GM21390 (cell line): ENCODE measurements at regions not wholly inside any gene's neighbourhood (a gene's known extent, or its start where the extent isn't known, plus 50 kb on each side); places are given as distances from the start of the nearest gene placed in this dataset.
"Not testable (repeated sequence)": the region's sequence is repeated elsewhere in the genome, so short reads cannot be mapped to it uniquely, and the experiment has no call there.

Experiments
- ATAC-seq: cut with Tn5 transposase; IDR thresholded peaks from one replicate; pipeline ENCODE4 v1.9.1; 2021; ENCODE audit not compliant: unreplicated experiment

DNA sequence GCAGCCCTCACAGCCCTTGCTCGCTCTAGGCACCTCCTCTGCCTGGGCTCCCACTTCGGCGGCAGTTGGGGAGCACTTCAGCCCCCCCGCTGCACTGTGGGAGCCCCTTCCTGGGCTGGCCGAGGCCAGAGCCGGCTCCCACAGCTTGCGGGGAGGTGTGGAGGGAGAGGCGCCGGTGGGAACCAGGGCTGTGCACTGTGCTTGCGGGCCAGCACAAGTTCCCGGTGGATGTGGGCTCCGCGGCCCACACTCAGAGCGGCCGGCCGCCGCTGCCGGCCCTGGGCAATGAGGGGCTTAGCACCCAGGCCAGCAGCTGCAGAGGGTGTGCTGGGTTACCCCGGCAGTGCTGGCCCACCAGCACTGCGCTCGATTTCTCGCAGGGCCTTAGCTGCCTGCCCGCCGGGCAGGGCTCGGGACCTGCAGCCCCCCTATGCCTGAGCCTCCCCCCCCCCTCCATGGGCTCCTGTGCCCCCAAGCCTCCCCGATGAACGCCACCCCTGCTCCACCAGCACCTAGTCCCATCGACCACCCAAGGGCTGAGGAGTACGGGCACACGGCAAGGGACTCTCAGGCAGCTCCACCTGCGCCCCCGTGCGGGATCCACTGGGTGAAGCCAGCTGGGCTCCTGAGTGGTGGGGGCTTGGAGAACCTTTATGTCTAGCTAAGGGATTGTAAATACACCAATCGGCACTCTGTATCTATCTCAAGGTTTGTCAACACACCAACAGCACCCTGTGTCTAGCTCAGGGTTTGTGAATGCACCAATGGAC lies 224.8 kb downstream of the ZNF608 start:
- ATAC-seq: no peak

DNA sequence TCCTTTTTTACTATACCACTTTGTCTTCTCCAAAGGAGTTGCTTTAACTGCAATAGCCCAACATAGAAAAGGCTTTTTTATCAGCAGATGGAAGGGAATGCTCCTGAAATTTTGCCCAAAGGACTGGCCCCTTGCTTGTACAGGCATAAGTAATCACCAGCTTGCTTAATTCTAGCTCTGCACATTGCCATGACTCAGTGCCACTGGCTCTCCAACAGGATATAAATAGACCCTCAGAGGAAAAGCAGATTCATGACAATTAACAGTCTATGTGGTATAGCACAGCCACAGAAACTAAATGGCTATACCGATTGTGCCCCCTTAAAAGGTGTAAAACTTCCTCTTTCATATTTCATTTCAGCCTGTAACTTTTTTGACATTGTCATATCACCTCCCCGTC lies 227.0 kb downstream of the ZNF608 start:
- ATAC-seq: peak; percentile 90

DNA sequence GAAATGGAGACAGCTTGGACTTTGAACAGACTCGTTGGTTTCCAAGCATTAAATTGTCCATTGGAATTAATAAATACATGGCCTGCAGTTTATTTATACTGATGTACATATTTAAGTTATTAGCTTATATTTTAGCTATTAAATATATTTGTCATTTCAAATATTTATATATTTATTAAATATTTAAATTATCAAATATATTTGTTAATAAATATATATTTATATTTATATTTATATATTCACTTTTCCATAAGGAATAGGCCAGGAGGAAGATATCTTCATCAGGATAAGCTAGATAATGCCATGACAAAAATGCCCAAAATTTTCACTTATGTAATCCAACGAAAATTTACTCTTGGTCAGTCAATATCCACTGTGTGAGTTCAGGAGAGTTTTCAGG lies 229.9 kb downstream of the ZNF608 start:
- ATAC-seq: no peak

DNA sequence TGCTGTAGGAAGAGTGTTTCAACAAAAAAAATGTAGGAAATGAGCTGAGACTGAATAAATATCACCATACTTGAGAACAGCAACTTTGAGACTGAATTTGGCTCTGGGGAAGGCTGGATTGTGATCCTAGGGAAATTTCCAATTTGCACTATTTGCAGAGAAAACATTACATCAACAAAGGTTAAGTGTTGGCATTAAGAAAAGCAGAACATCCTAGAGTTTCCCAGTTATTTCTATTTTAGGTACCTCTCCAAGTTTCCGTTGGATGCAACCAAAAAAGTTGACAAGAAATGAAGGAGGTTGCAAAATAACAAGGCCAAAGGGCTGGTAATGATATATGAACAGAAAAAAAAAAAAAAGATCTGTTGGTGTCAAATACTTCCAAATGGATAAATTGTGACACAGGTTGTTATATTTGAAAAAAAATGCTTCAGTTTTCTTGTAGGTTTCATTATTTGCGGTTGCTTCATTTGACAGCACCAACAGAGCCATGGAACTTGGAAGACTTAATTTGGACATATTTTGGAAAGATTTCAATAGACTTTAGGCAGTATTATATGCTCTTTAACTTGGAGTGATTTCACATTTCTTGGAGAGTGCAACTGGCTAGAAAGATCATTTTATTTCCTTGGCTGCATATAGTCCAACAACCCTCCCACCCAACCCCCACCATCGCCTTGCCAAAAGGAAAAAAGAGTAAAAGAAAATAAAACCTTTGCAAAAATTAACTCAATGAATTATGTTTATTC lies 230.8 kb downstream of the ZNF608 start:
- no peak for ATAC-seq

DNA sequence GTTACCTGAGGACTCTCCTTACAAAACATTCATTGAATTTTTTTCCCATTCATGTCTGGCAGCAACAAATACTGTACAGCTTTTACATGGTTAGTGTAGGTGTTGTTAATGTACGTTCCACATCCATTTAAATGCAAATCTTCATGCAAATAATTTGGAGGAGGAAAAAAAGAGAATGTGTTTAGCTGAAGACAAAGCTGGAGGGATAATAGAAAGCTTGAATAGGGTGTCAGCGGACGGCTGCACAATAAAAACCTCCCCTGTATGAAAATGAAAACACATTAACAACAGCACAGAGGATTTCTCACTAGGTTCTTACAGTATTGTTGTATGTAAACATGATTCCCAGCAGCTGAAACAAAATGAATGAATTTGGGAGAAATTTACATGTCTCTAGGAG lies 231.5 kb downstream of the ZNF608 start:
- no peak for ATAC-seq

DNA sequence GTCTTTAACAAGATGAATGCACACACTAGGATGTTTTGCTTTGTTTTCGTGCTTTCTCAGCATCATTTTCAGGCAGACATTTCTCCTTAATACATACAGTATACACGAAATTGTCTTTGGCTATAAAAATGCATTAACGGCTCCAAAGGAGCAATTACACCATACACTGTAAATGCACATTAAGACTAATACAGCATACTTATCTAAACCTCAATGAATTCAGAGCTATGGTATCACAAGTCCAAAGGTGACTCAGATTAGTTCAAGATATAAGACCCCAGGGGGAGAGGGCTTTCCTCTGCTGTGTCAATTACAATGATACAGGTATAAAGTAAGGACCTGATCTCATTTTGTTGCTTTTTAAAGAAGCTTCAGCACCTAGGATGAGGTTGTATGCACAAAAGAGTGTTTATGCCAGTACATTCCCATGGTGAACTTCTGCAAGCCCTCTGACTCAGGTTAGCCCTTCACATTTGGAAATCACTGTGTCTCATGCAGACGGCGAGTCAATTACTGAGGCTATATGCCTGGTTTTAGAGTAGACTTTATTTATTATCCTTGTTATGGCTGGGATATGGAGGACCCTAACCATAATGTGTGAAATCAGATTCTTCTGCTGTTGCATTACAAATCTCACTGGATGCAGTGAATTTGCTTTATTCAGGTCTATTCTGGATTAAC lies 233.3 kb downstream of the ZNF608 start:
- ATAC-seq: no peak

DNA sequence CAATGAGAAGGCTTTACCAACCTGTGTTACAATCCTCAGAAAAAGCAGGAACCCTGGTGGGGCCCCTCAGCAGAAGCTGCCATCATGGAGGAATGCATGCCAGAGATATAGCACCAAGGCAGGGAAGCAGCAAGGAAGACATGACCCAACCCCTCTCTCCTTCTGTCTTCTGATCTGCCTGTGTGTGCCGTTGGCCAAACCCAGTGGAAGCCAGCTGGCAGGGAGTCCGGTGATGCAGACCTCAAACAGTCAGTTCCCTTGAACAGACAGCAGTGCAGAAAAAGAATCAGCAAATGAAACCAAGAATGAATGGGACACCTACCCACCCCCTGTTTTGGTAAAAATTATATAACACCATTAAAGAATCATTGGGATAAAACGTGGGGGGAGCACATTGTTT lies 234.2 kb downstream of the ZNF608 start:
- ATAC-seq: no peak

DNA sequence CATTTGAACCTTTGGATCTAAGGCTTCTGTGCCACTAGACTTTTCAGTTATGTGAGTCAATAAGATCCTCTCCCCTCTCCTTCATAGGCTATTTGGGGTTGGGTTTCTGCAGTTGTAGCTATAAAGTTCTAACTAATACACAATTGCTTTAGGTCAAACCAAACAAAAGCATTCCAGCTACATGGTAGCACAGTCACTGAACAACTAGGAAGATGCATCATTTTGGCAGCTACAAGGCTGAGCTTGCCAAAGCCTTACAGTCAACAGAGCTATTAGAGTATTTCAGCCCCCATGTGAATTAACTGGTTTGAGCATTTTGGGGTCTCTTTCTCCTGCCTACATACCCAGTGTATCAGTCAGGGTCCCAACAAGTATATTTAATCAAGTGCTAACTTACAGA lies 234.6 kb downstream of the ZNF608 start:
- no peak for ATAC-seq

DNA sequence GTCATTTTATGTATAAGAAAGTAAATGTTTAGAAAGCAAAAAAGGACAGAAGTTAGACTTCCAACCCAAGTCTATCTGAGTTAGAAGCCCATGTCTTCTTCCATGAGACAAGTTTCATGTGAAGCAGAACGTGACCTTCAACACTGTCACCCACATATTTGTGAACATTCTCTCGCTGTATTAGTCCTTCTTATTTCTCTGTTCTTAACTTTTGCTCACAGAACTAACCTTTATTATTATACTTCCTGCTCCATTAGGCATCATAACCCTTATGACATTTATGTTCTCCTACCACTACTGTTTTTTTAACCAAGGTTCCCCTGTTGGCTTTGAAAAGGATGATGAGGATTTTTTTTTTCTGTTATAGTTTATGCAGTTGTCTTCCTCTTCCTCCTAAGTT lies 238.8 kb downstream of the ZNF608 start:
- ATAC-seq: no peak

DNA sequence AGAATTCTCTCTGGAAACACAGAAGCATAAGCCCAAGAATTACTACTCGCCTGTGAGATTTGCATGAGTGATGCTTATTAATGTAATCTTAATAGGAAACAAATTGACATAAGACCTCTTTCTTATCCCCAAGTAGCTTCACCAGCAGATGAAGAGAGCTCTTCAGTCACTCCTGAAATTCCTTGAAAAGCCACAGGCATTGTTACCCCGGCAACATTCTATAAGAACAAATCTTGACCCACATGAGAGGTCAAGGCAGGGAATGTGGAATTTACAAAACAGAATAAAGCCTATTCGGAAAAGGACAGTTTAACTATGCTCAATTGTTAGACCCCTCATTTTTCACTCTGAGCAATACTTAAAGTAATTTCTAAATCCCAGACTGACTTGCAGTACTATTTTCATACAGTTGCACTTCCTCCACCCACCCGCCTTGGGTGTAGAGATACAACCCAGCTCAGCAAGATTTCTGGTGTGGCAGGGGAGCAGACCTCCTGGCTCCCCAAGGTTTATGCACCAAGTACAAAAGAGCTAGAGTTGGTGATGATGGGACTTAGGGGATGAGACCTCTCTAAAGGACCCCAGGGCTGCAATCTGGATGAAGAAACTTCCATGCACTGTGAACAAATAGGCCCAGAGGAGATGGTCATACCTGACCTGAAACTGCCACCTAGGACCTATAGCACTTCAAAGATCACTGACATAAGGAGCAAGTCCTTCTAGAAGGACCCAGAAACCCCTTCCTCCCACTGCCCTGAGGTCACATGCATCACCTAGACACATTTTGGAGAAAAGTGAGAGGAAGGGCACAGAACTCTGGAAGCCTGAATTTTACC lies 242.1 kb downstream of the ZNF608 start:
- peak; percentile 97 for ATAC-seq

DNA sequence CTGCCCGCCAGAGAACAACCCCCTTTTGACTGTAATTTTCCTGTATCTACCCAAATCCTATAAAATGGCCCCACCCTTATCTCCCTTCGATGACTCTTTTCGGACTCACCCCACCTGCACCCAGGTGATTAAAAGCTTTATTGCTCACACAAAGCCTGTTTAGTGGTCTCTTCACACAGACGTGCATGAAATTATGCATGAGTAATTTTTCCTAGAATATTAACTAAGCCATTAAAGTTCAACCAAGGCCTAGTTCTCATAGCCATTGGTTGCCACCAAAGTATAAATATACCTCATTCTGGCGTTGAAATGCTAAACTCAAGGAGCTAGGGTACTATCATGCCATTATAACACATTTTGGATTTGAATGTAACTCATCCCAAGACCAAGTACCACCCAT lies 243.9 kb downstream of the ZNF608 start:
- no peak for ATAC-seq

DNA sequence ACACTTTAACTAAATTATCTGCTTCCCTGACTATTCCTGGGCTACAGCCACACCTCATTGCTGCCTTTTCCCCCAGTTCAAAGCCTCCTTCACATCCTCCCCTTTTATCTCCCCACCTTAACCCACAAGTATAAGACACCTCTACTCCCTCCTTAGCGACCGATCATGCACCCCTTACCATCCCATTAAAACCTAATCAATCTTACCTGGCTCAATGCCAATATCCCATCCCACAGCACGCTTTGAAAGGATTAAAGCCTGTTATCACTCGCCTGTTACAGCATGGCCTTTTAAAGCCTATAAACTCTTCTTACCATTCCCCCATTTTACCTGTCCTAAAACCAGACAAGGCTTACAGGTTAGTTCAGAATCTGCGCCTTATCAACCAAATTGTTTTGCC lies 246.6 kb downstream of the ZNF608 start:
- ATAC-seq: not testable (repeated sequence)

DNA sequence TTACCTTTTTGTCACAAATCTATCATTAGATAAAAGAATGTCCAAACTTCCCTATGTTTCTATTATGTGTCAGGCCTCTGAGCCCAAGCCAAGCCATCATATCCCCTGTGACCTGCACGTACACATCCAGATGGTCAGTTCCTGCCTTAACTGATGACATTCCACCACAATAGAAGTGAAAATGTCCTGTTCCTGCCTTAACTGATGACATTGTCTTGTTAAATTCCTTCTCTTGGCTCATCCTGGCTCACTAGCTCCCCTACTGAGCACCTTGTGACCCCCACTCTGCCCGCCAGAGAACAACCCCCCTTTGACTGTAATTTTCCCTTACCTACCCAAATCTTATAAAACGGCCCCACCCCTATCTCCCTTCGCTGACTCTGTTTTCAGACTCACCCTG lies 249.5 kb downstream of the ZNF608 start:
- not testable (repeated sequence) for ATAC-seq

DNA sequence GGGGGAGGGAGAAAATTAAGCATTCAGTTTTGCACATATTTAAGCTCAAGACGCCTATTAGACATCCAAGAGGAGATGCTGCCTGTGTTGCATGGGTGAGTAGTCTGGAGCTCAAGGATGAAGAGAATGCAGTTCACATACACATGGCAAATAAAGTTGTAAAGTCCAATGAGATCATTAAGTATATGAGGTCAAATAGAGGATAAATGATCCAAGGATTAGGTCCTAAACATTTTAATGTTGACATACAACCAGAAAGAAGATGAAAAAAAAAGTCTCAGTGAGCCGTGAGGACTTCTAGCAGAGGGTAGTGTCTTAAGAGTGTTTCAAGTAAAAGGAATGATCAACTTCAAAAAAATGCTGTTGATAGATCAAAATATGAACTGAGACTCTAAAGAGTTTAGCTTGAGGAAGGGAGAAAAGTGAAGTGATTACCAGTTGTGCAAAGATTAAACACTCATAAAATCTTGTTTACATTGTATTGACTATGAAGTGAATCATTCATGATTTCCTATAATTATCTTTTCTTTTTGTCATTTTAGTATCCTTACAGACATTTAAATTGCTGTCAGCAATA lies 251.8 kb downstream of the ZNF608 start:
- ATAC-seq: no peak

DNA sequence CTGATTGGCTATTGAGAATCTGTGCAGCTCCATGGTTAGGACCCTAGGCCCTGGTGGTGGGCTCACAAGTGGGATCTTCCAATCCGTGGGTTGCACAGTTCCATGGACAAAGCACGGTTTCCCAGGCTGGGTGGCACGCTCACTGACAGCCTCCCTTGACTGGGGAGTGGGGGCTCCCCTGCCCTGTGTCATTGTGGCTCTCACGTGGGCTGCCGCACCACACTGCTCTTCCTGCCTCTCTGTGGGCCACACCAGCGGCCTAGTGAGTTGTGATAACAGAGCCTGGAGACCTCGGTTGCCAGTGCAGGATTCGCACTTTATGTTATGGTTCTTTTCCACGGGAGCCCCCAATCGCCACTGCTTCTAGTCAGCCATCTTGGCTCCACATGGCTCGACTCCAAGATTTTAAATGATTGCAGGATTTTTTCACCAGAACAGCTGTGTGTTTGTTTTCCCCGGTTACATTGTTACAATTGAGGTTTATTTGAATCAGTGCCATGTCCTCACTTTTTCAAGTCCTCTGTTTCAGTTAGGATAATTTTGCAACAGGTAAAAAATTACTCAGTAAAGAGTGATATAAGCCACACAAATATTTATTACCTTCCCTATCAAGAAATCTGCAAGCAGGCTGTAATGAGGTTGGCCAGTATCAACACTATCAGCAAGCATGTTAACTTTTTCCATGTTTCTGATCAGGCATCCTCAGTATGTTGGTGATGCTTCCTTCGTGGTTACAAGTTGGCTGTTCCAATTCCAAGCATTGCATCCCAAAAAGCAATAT lies 253.8 kb downstream of the ZNF608 start:
- ATAC-seq: no peak

DNA sequence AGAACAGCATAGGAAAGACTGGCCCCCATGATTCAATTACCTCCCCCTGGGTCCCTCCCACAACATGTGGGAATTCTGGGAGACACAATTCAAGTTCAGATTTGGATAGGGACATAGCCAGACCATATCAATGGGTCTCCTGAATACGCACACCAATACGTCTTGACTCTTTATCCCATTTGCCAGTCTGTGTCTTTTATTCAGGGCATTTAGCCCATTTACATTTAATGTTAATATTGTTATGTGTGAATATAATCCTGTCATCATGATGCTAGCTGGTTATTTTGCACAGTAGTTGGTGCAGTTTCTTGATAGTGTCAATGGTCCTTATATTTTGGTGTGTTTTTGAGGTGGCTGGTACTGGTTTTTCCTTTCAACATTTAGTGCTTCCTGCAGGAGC lies 256.1 kb downstream of the ZNF608 start:
- not testable (repeated sequence) for ATAC-seq

DNA sequence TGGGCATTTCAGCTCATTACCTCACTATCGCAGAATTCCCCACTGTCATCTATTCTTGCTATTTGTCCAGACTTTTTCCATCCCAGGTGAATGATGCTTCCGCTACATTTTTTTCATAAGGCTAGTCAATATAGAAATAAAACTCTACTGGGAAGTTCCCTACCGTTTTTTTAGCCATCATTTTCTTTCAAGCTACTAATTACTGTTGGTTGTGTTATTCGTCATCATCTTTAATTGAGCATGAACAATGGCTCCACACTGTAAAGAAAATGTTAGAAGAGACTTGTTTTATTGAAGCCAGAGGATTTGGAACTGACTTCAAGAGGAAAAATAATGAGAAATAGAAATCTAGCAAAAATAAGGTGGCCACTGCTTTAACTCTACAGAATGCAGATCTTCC lies 265.0 kb downstream of the ZNF608 start:
- no peak for ATAC-seq

DNA sequence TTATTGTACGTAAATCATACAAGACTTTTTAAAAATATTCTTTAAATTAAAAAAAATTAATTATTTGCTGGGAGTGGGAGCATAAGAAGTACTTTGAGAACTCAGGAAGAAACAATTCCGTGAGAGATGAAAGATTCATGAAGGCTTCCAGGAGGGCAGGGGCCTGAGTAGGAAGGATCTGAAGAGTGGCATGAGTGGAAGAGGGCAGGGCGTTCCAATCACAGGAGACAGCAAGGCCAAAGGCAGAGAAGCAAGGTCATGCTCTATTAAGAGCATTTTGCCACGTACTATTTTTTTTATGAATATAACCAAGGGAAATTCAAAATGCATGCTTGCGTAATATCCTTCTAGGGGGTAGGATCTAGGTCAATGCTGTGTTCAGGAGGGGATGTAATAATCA lies 265.5 kb downstream of the ZNF608 start:
- no peak for ATAC-seq

DNA sequence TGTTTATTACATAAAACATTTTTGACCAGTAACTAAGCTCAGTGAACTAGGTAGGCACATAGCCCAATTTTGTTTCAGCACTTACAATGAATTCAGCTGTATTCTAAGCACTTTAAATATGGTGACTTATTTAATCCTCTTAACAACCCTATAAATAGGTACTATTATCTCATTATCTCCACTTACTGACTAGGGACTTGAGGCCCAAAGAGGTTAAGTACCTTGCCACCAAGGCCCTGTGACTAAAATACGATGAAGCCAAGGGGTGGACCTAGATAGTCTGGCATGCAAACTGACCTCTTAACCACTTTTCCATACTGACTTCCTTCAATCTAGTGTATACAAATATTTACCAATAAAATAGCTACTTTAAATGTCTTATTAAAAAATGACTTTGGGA lies 266.4 kb downstream of the ZNF608 start:
- ATAC-seq: no peak

DNA sequence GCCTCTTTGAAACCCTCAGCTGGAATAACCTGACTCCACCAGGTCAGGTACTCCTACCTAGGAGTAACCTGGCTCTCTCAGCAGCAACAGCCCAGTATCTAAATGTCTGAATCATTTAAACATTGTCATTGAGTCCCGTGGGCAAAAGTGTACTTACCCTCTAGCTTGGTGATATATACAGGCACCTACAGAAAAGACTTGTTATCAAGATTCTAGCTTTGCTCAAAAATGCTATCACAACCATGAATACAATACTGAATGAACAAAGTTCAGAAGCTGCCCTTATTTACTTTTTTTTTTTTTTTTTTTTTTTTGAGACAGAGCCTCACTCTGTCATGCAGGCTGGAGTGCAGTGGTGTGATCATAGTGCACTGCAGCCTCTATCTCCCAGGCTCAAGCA lies 268.2 kb downstream of the ZNF608 start:
- no peak for ATAC-seq
